H1 (cell line): ENCODE measurements at regions not wholly inside any gene's neighbourhood (a gene's known extent, or its start where the extent isn't known, plus 50 kb on each side); places are given as distances from the start of the nearest gene placed in this dataset.

Source experiments
- CTCF ChIA-PET: fragments of 300-600 bp; sonication (Branson Sonifier 250); formaldehyde crosslinking; loops from one replicate; lab custom pipeline; 2021; ENCODE audit not compliant: partially characterized antibody; lab: Charles Lee
- POLR2A ChIA-PET: fragments of 300-600 bp; sonication (Branson Sonifier 250); formaldehyde crosslinking; loops from one replicate; lab custom pipeline; 2021; ENCODE audit warnings: inconsistent platforms; ENCODE audit not compliant: partially characterized antibody; lab: Charles Lee
- DNase-seq, 2 experiments: peaks; one replicate each; pipeline versions ENCODE4 v3.0.0 to v3.0.0-alpha.2; 2010 to 2022; ENCODE audit warnings: low spot score in 2 of 2, low read depth in 1 of 2, mixed read lengths in 1 of 2
- FAIRE-seq: peaks from 2 replicates; lab custom pipeline; 2011; peaks lifted over from hg19 to GRCh38; lab: Jason Lieb, UNC
- H2AFZ ChIP-seq: 2 replicates; pipeline ENCODE4 v1.8.1; 2012; ENCODE audit warnings: low read length, inconsistent platforms
- H2AK5ac ChIP-seq: 2 replicates; pipeline ENCODE4 v1.6.1; 2013; ENCODE audit warnings: low read depth, low read length
- H2BK120ac ChIP-seq: replicated peaks from 2 replicates; pipeline ENCODE3; 2013; ENCODE audit warnings: low read depth, low read length, inconsistent platforms
- H2BK12ac ChIP-seq: 2 replicates; pipeline ENCODE4 v1.6.1; 2013; ENCODE audit warnings: low read depth, low read length
- H2BK15ac ChIP-seq: 2 replicates; pipeline ENCODE4 v1.6.1; 2013; ENCODE audit warnings: low read length
- H2BK20ac ChIP-seq: 2 replicates; pipeline ENCODE4 v1.6.1; 2013; ENCODE audit warnings: low read length
- H2BK5ac ChIP-seq: 2 replicates; pipeline ENCODE4 v1.6.1; 2013; ENCODE audit warnings: low read depth, low read length
- H3K14ac ChIP-seq: 2 replicates; pipeline ENCODE4 v1.6.1; 2013; ENCODE audit warnings: inconsistent platforms; ENCODE audit not compliant: insufficient read length
- H3K18ac ChIP-seq: 2 replicates; pipeline ENCODE4 v1.6.1; 2013; ENCODE audit warnings: low read length; ENCODE audit errors: extremely low read depth
- H3K23ac ChIP-seq: 2 replicates; pipeline ENCODE4 v1.6.1; 2013; ENCODE audit warnings: inconsistent platforms; ENCODE audit not compliant: insufficient read length
- H3K23me2 ChIP-seq: 2 replicates; pipeline ENCODE4 v1.6.1; 2013; ENCODE audit warnings: low read depth, low read length
- H3K27ac ChIP-seq: 2 replicates; pipeline ENCODE4 v1.6.1; 2011; ENCODE audit warnings: low read depth, low read length, inconsistent platforms
- H3K27me3 ChIP-seq, 4 experiments: replicated peaks in 1 of 4; 1 replicate in 1 of 4; 2 replicates in 3 of 4; pipeline versions ENCODE4 v1.6.1 to v1.8.1; 2011 to 2013; ENCODE audit warnings: low read length in 3 of 4, mild to moderate bottlenecking in 3 of 4, inconsistent platforms in 2 of 4, mixed read lengths in 2 of 4, moderate library complexity in 1 of 4; ENCODE audit not compliant: control insufficient read depth in 3 of 4, insufficient read depth in 3 of 4; ENCODE audit errors: extremely low read depth in 1 of 4
- H3K36me3 ChIP-seq, 4 experiments: 2 replicates each; pipeline versions ENCODE4 v1.6.1 to v1.8.1; 2011 to 2013; ENCODE audit warnings: mild to moderate bottlenecking in 4 of 4, low read length in 3 of 4, moderate library complexity in 2 of 4, control low read depth in 1 of 4, inconsistent platforms in 1 of 4; ENCODE audit not compliant: insufficient read depth in 4 of 4, control insufficient read depth in 2 of 4
- H3K4ac ChIP-seq: replicated peaks from 2 replicates; pipeline ENCODE3; 2013; ENCODE audit warnings: low read length, low read depth, mixed read lengths, inconsistent platforms; ENCODE audit not compliant: insufficient read length
- H3K4me1 ChIP-seq, 4 experiments: replicated peaks in 1 of 4; 1 replicate in 1 of 4; 2 replicates in 3 of 4; pipeline versions ENCODE4 v1.6.1 to v1.8.1; 2011 to 2013; ENCODE audit warnings: low read length in 3 of 4, inconsistent platforms in 2 of 4, mixed read lengths in 1 of 4; ENCODE audit not compliant: insufficient read depth in 4 of 4, control insufficient read depth in 3 of 4
- H3K4me2 ChIP-seq, 2 experiments: 2 replicates each; pipeline versions ENCODE4 v1.6.1 to v1.8.1; 2011 to 2013; ENCODE audit warnings: low read depth in 2 of 2, low read length in 2 of 2, control low read depth in 1 of 2, inconsistent platforms in 1 of 2, mild to moderate bottlenecking in 1 of 2; ENCODE audit not compliant: insufficient read depth in 1 of 2
- H3K4me3 ChIP-seq, 4 experiments: fragments of 200-600, 300-600 bp in 1 of 4; sonication (generic), shearing (Covaris generic), sonication (Bioruptor Twin) in 1 of 4; 2 replicates each; pipeline versions ENCODE4 v1.5.1 to v1.8.1; 2011 to 2016; ENCODE audit warnings: low read length in 4 of 4, low read depth in 3 of 4, control low read depth in 2 of 4, inconsistent platforms in 2 of 4, mild to moderate bottlenecking in 2 of 4, mixed read lengths in 1 of 4, moderate library complexity in 1 of 4; ENCODE audit not compliant: insufficient read depth in 2 of 4; ENCODE audit errors: extremely low read depth in 1 of 4
- H3K56ac ChIP-seq: replicated peaks from 2 replicates; pipeline ENCODE3; 2013; ENCODE audit warnings: low read depth, mild to moderate bottlenecking, mixed read lengths, low read length, inconsistent platforms; ENCODE audit not compliant: insufficient read length
- H3K79me1 ChIP-seq: 2 replicates; pipeline ENCODE4 v1.6.1; 2013; ENCODE audit warnings: low read depth, low read length, control low read depth
- H3K79me2 ChIP-seq, 2 experiments: 2 replicates each; pipeline versions ENCODE4 v1.6.1 to v1.8.1; 2012 to 2013; ENCODE audit warnings: low read length in 2 of 2, mild to moderate bottlenecking in 2 of 2, inconsistent platforms in 1 of 2; ENCODE audit not compliant: insufficient read depth in 2 of 2, control insufficient read depth in 1 of 2
- H3K9ac ChIP-seq, 4 experiments: replicated peaks in 1 of 4; 1 replicate in 1 of 4; 2 replicates in 3 of 4; pipeline versions ENCODE4 v1.6.1 to v1.8.1; 2011 to 2013; ENCODE audit warnings: low read depth in 3 of 4, low read length in 3 of 4, control low read depth in 2 of 4, mild to moderate bottlenecking in 2 of 4, moderate library complexity in 2 of 4, inconsistent platforms in 1 of 4; ENCODE audit errors: extremely low read depth in 1 of 4
- H3K9me3 ChIP-seq, 2 experiments: 2 replicates each; pipeline versions ENCODE4 v1.6.1 to v1.8.1; 2012 to 2013; ENCODE audit warnings: mild to moderate bottlenecking in 2 of 2, moderate library complexity in 2 of 2, control low read depth in 1 of 2, inconsistent platforms in 1 of 2, low read depth in 1 of 2, low read length in 1 of 2, mixed read lengths in 1 of 2; ENCODE audit not compliant: insufficient read depth in 2 of 2
- H4K20me1 ChIP-seq, 2 experiments: replicated peaks in 1 of 2; 2 replicates each; pipeline versions ENCODE3 to v1.8.1; 2011 to 2013; ENCODE audit warnings: inconsistent platforms in 2 of 2, low read length in 2 of 2, mild to moderate bottlenecking in 1 of 2; ENCODE audit not compliant: insufficient read depth in 2 of 2, control insufficient read depth in 1 of 2
- H4K5ac ChIP-seq: 2 replicates; pipeline ENCODE4 v1.6.1; 2013; ENCODE audit warnings: low read length, low read depth, mixed read lengths, inconsistent platforms; ENCODE audit not compliant: insufficient read length
- H4K8ac ChIP-seq: 2 replicates; pipeline ENCODE4 v1.8.0; 2013; ENCODE audit warnings: mild to moderate bottlenecking, moderate library complexity, low read length, inconsistent platforms; ENCODE audit not compliant: insufficient read depth; ENCODE audit errors: extremely low read depth
- H4K91ac ChIP-seq: replicated peaks from 2 replicates; pipeline ENCODE3; 2013; ENCODE audit warnings: low read length, mixed read lengths, inconsistent platforms; ENCODE audit not compliant: insufficient read length
- BCL11A ChIP-seq, 2 experiments: IDR thresholded peaks; one replicate each; pipeline ENCODE4 v1.6.1; 2011; ENCODE audit warnings: low read depth in 2 of 2, low read length in 2 of 2, mild to moderate bottlenecking in 2 of 2
- CTCF ChIP-seq, 3 experiments: IDR thresholded peaks; 1 replicate in 2 of 3; 2 replicates in 1 of 3; pipeline versions ENCODE4 v1.5.1 to v1.6.1; 2011; ENCODE audit warnings: low read length in 3 of 3, mild to moderate bottlenecking in 3 of 3, inconsistent platforms in 2 of 3, low read depth in 1 of 3, moderate library complexity in 1 of 3; ENCODE audit not compliant: insufficient read depth in 1 of 3; ENCODE audit errors: control extremely low read depth in 1 of 3
- ZNF274 ChIP-seq: IDR thresholded peaks from 2 replicates; pipeline ENCODE4 v1.7.0; 2012; ENCODE audit warnings: low read length, borderline replicate concordance; ENCODE audit errors: extremely low read depth
- WGBS, 2 experiments: shearing (Covaris generic) in 1 of 2; methylation state at CpG; one replicate each; pipeline versions ENCODE4 v1.1.6 to v1.1.7; 2013 to 2015; ENCODE audit warnings: low lambda C conversion rate in 2 of 2, mixed read lengths in 2 of 2, inconsistent platforms in 1 of 2, low coverage in 1 of 2, missing lambda C conversion rate in 1 of 2; ENCODE audit not compliant: insufficient replicate concordance in 2 of 2, insufficient coverage in 1 of 2, insufficient read length in 1 of 2; ENCODE audit errors: extremely low coverage in 1 of 2, missing lambda C conversion rate in 1 of 2; 5-methylcytosine and 5-hydroxymethylcytosine counted together

- H3K23me2 ChIP-seq: no peaks in the 10 kb centered on the region
- H3K4ac ChIP-seq: no peak overlapping the region
- H3K79me2 ChIP-seq: no peaks in the 10 kb centered on the region
- DNase-seq (no peak), FAIRE-seq (no peak)
- no peak overlapping the region for H3K14ac ChIP-seq
- no peaks in the 10 kb centered on the region for H3K79me1 ChIP-seq
- H3K4me3 ChIP-seq: no peak overlapping the region
- H2AK5ac ChIP-seq: no peak overlapping the region
- H3K23ac ChIP-seq: no peak overlapping the region
- no peak overlapping the region for H4K91ac ChIP-seq
- WGBS, 2 experiments: 87% methylated on average over 3 of the region's 3 CpGs; no CpG with 5 or more reads in 1 of the 2 experiments
- ChIA-PET CTCF (interaction anchor here (0.9 kb wide), 1 partner anchor 323 kb away, joined by 3 read pairs; no protein-coding TSS in a partner anchor), POLR2A (no interaction called here)
- no peak overlapping the region for H3K27ac ChIP-seq
- no peak overlapping the region for H2BK20ac ChIP-seq
- H4K5ac ChIP-seq: no peak overlapping the region
- no peak overlapping the region for H3K18ac ChIP-seq
- H2BK12ac ChIP-seq: no peak overlapping the region
- H3K36me3 ChIP-seq: no peaks in the 10 kb centered on the region
- H2BK120ac ChIP-seq: no peak overlapping the region
- no peak overlapping the region for H2AFZ ChIP-seq
- H3K56ac ChIP-seq: no peak overlapping the region
- no peak overlapping the region for H3K9ac ChIP-seq
- H4K8ac ChIP-seq: no peak overlapping the region
- H3K4me2 ChIP-seq: no peak overlapping the region
- H3K27me3 ChIP-seq: no peaks in the 10 kb centered on the region
- H2BK5ac ChIP-seq: no peak overlapping the region
- no peaks in the 10 kb centered on the region for H3K9me3 ChIP-seq
- H2BK15ac ChIP-seq: no peak overlapping the region
- no peaks in the 10 kb centered on the region for H3K4me1 ChIP-seq
- H4K20me1 ChIP-seq: no peaks in the 10 kb centered on the region
- TF ChIP-seq ZNF274 (no peak), BCL11A (IDR thresholded peaks at IDR 0.05; ENCODE audit: low read depth in 2 of 2, low read length in 2 of 2) (no peak), CTCF (IDR thresholded peaks at IDR 0.05; ENCODE audit: control extremely low read depth in 1 of 3, insufficient read depth in 1 of 3, low read depth in 1 of 3, low read length in 3 of 3) (no peak)
Measured at GRCh38 chr18:45156946-45157345, 458.3 kb upstream of the SLC14A2 start.
